HG03025 (cell line): ENCODE measurements at regions not wholly inside any gene's neighbourhood (a gene's known extent, or its start where the extent isn't known, plus 50 kb on each side); places are given as distances from the start of the nearest gene placed in this dataset.
"Not testable (repeated sequence)": the region's sequence is repeated elsewhere in the genome, so short reads cannot be mapped to it uniquely, and the experiment has no call there.

Experiments used
- ATAC-seq: cut with Tn5 transposase; IDR thresholded peaks from one replicate; pipeline ENCODE4 v1.9.1; 2021; ENCODE audit warnings: mild to moderate bottlenecking, moderate library complexity; ENCODE audit not compliant: unreplicated experiment, low FRiP score

GRCh38 chr10:30560326-30560725 lies 69.2 kb downstream of the LYZL2 start:
- ATAC-seq, result no peak

GRCh38 chr10:30559180-30559579 lies 70.4 kb downstream of the LYZL2 start:
- ATAC-seq, result no peak

- no peak for ATAC-seq
Observed at GRCh38 chr10:30558411-30558810, 71.1 kb downstream of the LYZL2 start.

- ATAC-seq, result no peak
Observed at GRCh38 chr10:30557884-30558283, 71.7 kb downstream of the LYZL2 start.

- ATAC-seq, result no peak
Observed at GRCh38 chr10:30556189-30556588, 73.4 kb downstream of the LYZL2 start.

GRCh38 chr10:30555465-30555864 lies 74.1 kb downstream of the LYZL2 start:
- no peak for ATAC-seq

- ATAC-seq, result no peak
Observed at GRCh38 chr10:30554440-30554825, 75.1 kb downstream of the LYZL2 start.

- no peak for ATAC-seq
Observed at GRCh38 chr10:30553626-30554439, 75.7 kb downstream of the LYZL2 start.

- ATAC-seq, result no peak
Observed at GRCh38 chr10:30553018-30553625, 76.4 kb downstream of the LYZL2 start.

GRCh38 chr10:30550967-30551815 lies 78.4 kb downstream of the LYZL2 start:
- ATAC-seq, result no peak

GRCh38 chr10:30549134-30549687 lies 80.3 kb downstream of the LYZL2 start:
- not testable (repeated sequence) for ATAC-seq

GRCh38 chr10:30546511-30546910 lies 83.0 kb downstream of the LYZL2 start:
- no peak for ATAC-seq

GRCh38 chr10:30542895-30543288 lies 86.7 kb downstream of the LYZL2 start:
- ATAC-seq, result no peak

- no peak for ATAC-seq
Observed at GRCh38 chr10:30542001-30542894, 87.3 kb downstream of the LYZL2 start.

GRCh38 chr10:30540276-30540675 lies 89.3 kb downstream of the LYZL2 start:
- ATAC-seq, result no peak

GRCh38 chr10:30538086-30538485 lies 91.5 kb downstream of the LYZL2 start:
- ATAC-seq, result no peak

- no peak for ATAC-seq
Observed at GRCh38 chr10:30537586-30537985, 92.0 kb downstream of the LYZL2 start.

GRCh38 chr10:30537158-30537557 lies 92.4 kb downstream of the LYZL2 start:
- ATAC-seq, result not testable (repeated sequence)

GRCh38 chr10:30536578-30536977 lies 93.0 kb downstream of the LYZL2 start:
- no peak for ATAC-seq

GRCh38 chr10:30535677-30536076 lies 93.9 kb downstream of the LYZL2 start:
- ATAC-seq, result no peak
